HG02759 (cell line): ENCODE measurements at regions not wholly inside any gene's neighbourhood (a gene's known extent, or its start where the extent isn't known, plus 50 kb on each side); places are given as distances from the start of the nearest gene placed in this dataset.
"Not testable (repeated sequence)": the region's sequence is repeated elsewhere in the genome, so short reads cannot be mapped to it uniquely, and the experiment has no call there.

ENCODE experiments used
- ATAC-seq: cut with Tn5 transposase; IDR thresholded peaks from one replicate; pipeline ENCODE4 v1.9.1; 2021; ENCODE audit warnings: mild to moderate bottlenecking, moderate library complexity; ENCODE audit not compliant: unreplicated experiment

GRCh38 chr4:93888308-93888707 is 59.8 kb downstream of the ATOH1 start:
- ATAC-seq = no peak

- ATAC-seq = no peak
These were observed 60.2 kb downstream of the ATOH1 start for GRCh38 chr4:93888768-93889167.

- ATAC-seq = no peak
These were observed 62.7 kb downstream of the ATOH1 start for GRCh38 chr4:93891244-93891643.

- no peak for ATAC-seq
These were observed 66.4 kb downstream of the ATOH1 start for GRCh38 chr4:93894995-93895394.

GRCh38 chr4:93896516-93896915 is 68.0 kb downstream of the ATOH1 start:
- ATAC-seq = no peak

- peak; percentile 64 for ATAC-seq
These were observed 69.0 kb downstream of the ATOH1 start for GRCh38 chr4:93897559-93897958.

- no peak for ATAC-seq
These were observed 80.2 kb downstream of the ATOH1 start for GRCh38 chr4:93908778-93909177.

GRCh38 chr4:93911671-93912070 is 83.1 kb downstream of the ATOH1 start:
- no peak for ATAC-seq

- ATAC-seq = no peak
These were observed 83.6 kb downstream of the ATOH1 start for GRCh38 chr4:93912146-93912545.

- ATAC-seq = no peak
These were observed 90.3 kb downstream of the ATOH1 start for GRCh38 chr4:93918856-93919255.

- ATAC-seq = not testable (repeated sequence)
These were observed 95.0 kb downstream of the ATOH1 start for GRCh38 chr4:93923570-93923969.

GRCh38 chr4:93947286-93947685 is 118.7 kb downstream of the ATOH1 start:
- ATAC-seq = no peak

- not testable (repeated sequence) for ATAC-seq
These were observed 121.7 kb downstream of the ATOH1 start for GRCh38 chr4:93950239-93950638.

GRCh38 chr4:93957186-93957585 is 128.6 kb downstream of the ATOH1 start:
- no peak for ATAC-seq

GRCh38 chr4:93960450-93960849 is 131.9 kb downstream of the ATOH1 start:
- no peak for ATAC-seq

GRCh38 chr4:93960916-93961315 is 132.4 kb downstream of the ATOH1 start:
- no peak for ATAC-seq

GRCh38 chr4:93981594-93981993 is 153.0 kb downstream of the ATOH1 start:
- no peak for ATAC-seq

- no peak for ATAC-seq
These were observed 153.7 kb downstream of the ATOH1 start for GRCh38 chr4:93982255-93982654.

GRCh38 chr4:93983140-93983539 is 154.6 kb downstream of the ATOH1 start:
- ATAC-seq = peak; percentile 93

GRCh38 chr4:93994175-93994994 is 165.8 kb downstream of the ATOH1 start:
- no peak for ATAC-seq

- no peak for ATAC-seq
These were observed 168.3 kb downstream of the ATOH1 start for GRCh38 chr4:93996895-93997294.

- no peak for ATAC-seq
These were observed 172.0 kb downstream of the ATOH1 start for GRCh38 chr4:94000559-94000958.

GRCh38 chr4:94006932-94007331 is 178.4 kb downstream of the ATOH1 start:
- no peak for ATAC-seq
